K562 (cell line): ENCODE measurements at regions not wholly inside any gene's neighbourhood (a gene's known extent, or its start where the extent isn't known, plus 50 kb on each side); places are given as distances from the start of the nearest gene placed in this dataset.

ENCODE experiments used
- CBX5 ChIP-seq: IDR thresholded peaks from 2 replicates; pipeline ENCODE4 v1.6.1; 2014; ENCODE audit warnings: low read depth, borderline replicate concordance
- MED1 ChIP-seq: sonication (generic); formaldehyde crosslinking; IDR thresholded peaks from 2 replicates; pipeline ENCODE4 v1.8.1; 2023; ENCODE audit warnings: missing genetic modification reagents, borderline replicate concordance
- ZBTB1 ChIP-seq: sonication (generic); formaldehyde crosslinking; IDR thresholded peaks from 2 replicates; pipeline ENCODE4 v1.8.1; 2023; ENCODE audit warnings: missing genetic modification reagents, low read depth, mild to moderate bottlenecking, borderline replicate concordance
- ZEB2 ChIP-seq: fragments of 450-650 bp; IDR thresholded peaks from 2 replicates; pipeline ENCODE4 v1.6.1; 2016

- TF ChIP-seq MED1 (CRISPR knock-in tag): no peak
- no peak for TF ChIP-seq ZBTB1
- no peak for TF ChIP-seq CBX5
- TF ChIP-seq ZEB2: no peak
Observed at GRCh38 chr3:194785315-194785714, 99.6 kb downstream of the FAM43A start.
